Mesendoderm (in vitro differentiated cells): ENCODE measurements at regions not wholly inside any gene's neighbourhood (a gene's known extent, or its start where the extent isn't known, plus 50 kb on each side); places are given as distances from the start of the nearest gene placed in this dataset.

Source experiments
- DNase-seq: peaks from one replicate; pipeline ENCODE4 v3.0.0; 2013
- H2AK5ac ChIP-seq: 2 replicates; pipeline ENCODE4 v1.6.1; 2013; ENCODE audit warnings: low read length, inconsistent platforms
- H2BK120ac ChIP-seq: 2 replicates; pipeline ENCODE4 v1.6.1; 2013; ENCODE audit warnings: low read depth, mild to moderate bottlenecking, low read length, moderate library complexity, mixed read lengths
- H2BK15ac ChIP-seq: replicated peaks from 2 replicates; pipeline ENCODE4 v1.6.1; 2013; ENCODE audit warnings: low read depth, mild to moderate bottlenecking, moderate library complexity
- H2BK5ac ChIP-seq: 2 replicates; pipeline ENCODE4 v1.6.1; 2013; ENCODE audit warnings: low read length, inconsistent platforms
- H3K18ac ChIP-seq: 2 replicates; pipeline ENCODE4 v1.6.1; 2013; ENCODE audit warnings: mild to moderate bottlenecking, low read length, mixed read lengths
- H3K23ac ChIP-seq: one replicate; pipeline ENCODE4 v1.6.1; 2013; ENCODE audit warnings: low read length
- H3K27ac ChIP-seq: 2 replicates; pipeline ENCODE4 v1.5.1; 2013; ENCODE audit warnings: low read depth, mild to moderate bottlenecking, inconsistent platforms, low read length, moderate library complexity
- H3K27me3 ChIP-seq: 2 replicates; pipeline ENCODE4 v1.6.1; 2013; ENCODE audit warnings: low read length, control low read depth, mild to moderate bottlenecking, inconsistent platforms; ENCODE audit not compliant: insufficient read depth, poor library complexity
- H3K36me3 ChIP-seq: 2 replicates; pipeline ENCODE4 v1.6.1; 2013; ENCODE audit warnings: low read length, inconsistent platforms; ENCODE audit not compliant: control insufficient read depth, insufficient read depth
- H3K4ac ChIP-seq: one replicate; pipeline ENCODE4 v1.6.1; 2013; ENCODE audit warnings: low read depth, mild to moderate bottlenecking, low read length, moderate library complexity
- H3K4me1 ChIP-seq: 2 replicates; pipeline ENCODE4 v1.6.1; 2013; ENCODE audit warnings: low read depth, low read length, inconsistent platforms; ENCODE audit not compliant: control insufficient read depth
- H3K4me2 ChIP-seq: 2 replicates; pipeline ENCODE4 v1.6.1; 2013; ENCODE audit warnings: low read length
- H3K4me3 ChIP-seq: 2 replicates; pipeline ENCODE4 v1.5.1; 2013; ENCODE audit warnings: mild to moderate bottlenecking, low read length
- H3K56ac ChIP-seq: one replicate; pipeline ENCODE4 v1.6.1; 2013; ENCODE audit warnings: low read length
- H3K79me1 ChIP-seq: 2 replicates; pipeline ENCODE4 v1.6.1; 2013; ENCODE audit warnings: low read length, inconsistent platforms
- H3K79me2 ChIP-seq: 2 replicates; pipeline ENCODE4 v1.6.1; 2013; ENCODE audit warnings: mild to moderate bottlenecking, low read length; ENCODE audit not compliant: control insufficient read depth, insufficient read depth
- H3K9ac ChIP-seq: 2 replicates; pipeline ENCODE4 v1.6.1; 2013; ENCODE audit warnings: low read length, inconsistent platforms
- H4K5ac ChIP-seq: one replicate; pipeline ENCODE4 v1.6.1; 2013; ENCODE audit warnings: low read length
- H4K8ac ChIP-seq: one replicate; pipeline ENCODE4 v1.6.1; 2013; ENCODE audit warnings: low read depth, mild to moderate bottlenecking, control low read depth, low read length, moderate library complexity
- WGBS: extraction: QIAGEN DNeasy Blood & Tissue Kit; methylation state at CpG from one replicate; pipeline ENCODE4 v1.1.7; 2013; ENCODE audit warnings: low lambda C conversion rate, missing lambda C conversion rate; ENCODE audit not compliant: insufficient coverage; ENCODE audit errors: extremely low coverage; 5-methylcytosine and 5-hydroxymethylcytosine counted together

GRCh38 chr3:127405791-127406190 lies 117.9 kb upstream of the PRR20G start:
- Histone ChIP-seq H3K27ac (no peak overlapping the region), H2BK15ac (no peak overlapping the region), H4K8ac (no peak overlapping the region), H3K18ac (no peak overlapping the region), H2AK5ac (no peak overlapping the region), H3K4me2 (no peak overlapping the region), H3K79me2 (no peaks in the 10 kb centered on the region), H3K27me3 (no peaks in the 10 kb centered on the region), H3K79me1 (no peaks in the 10 kb centered on the region), H2BK5ac (no peak overlapping the region), H4K5ac (no peak overlapping the region), H3K4me1 (peaks cover 2% of the 10 kb centered on the region), H3K9ac (no peak overlapping the region), H3K23ac (no peak overlapping the region), H2BK120ac (no peak overlapping the region), H3K4me3 (no peak overlapping the region), H3K36me3 (no peaks in the 10 kb centered on the region), H3K56ac (no peak overlapping the region), H3K4ac (no peak overlapping the region)
- no CpG with 5 or more reads among the region's 10 CpGs for WGBS
- DNase-seq = no peak

- Histone ChIP-seq H3K27me3 (no peaks in the 10 kb centered on the region), H3K36me3 (no peaks in the 10 kb centered on the region), H3K27ac (no peak overlapping the region), H2BK120ac (no peak overlapping the region), H4K8ac (no peak overlapping the region), H3K18ac (no peak overlapping the region), H3K79me2 (no peaks in the 10 kb centered on the region), H3K79me1 (no peaks in the 10 kb centered on the region), H3K4me2 (no peak overlapping the region), H3K4me3 (no peak overlapping the region), H3K4ac (no peak overlapping the region), H3K4me1 (no peaks in the 10 kb centered on the region), H3K56ac (no peak overlapping the region), H3K9ac (no peak overlapping the region), H4K5ac (no peak overlapping the region), H3K23ac (no peak overlapping the region), H2BK5ac (no peak overlapping the region), H2BK15ac (no peak overlapping the region), H2AK5ac (no peak overlapping the region)
- no peak for DNase-seq
- no CpG with 5 or more reads among the region's 8 CpGs for WGBS
Measured at GRCh38 chr3:127405010-127405598, 117.3 kb upstream of the PRR20G start.

- WGBS = no CpG with 5 or more reads among the region's 8 CpGs
- no peak overlapping the region for H2BK5ac ChIP-seq
- no peak for DNase-seq
Measured at GRCh38 chr3:127404221-127405009, 116.6 kb upstream of the PRR20G start.

GRCh38 chr3:127403795-127404194 lies 115.9 kb upstream of the PRR20G start:
- H3K36me3 ChIP-seq = no peaks in the 10 kb centered on the region
- H3K23ac ChIP-seq = no peak overlapping the region
- H3K4me1 ChIP-seq = no peaks in the 10 kb centered on the region
- H3K56ac ChIP-seq = no peak overlapping the region
- no peak overlapping the region for H2AK5ac ChIP-seq
- no peak overlapping the region for H3K4ac ChIP-seq
- H2BK15ac ChIP-seq = no peak overlapping the region
- H2BK5ac ChIP-seq = no peak overlapping the region
- H2BK120ac ChIP-seq = no peak overlapping the region
- H3K79me1 ChIP-seq = no peaks in the 10 kb centered on the region
- H3K4me3 ChIP-seq = no peak overlapping the region
- H3K4me2 ChIP-seq = no peak overlapping the region
- H3K27me3 ChIP-seq = no peaks in the 10 kb centered on the region
- no peak overlapping the region for H4K8ac ChIP-seq
- no peak for DNase-seq
- H3K27ac ChIP-seq = no peak overlapping the region
- H3K18ac ChIP-seq = no peak overlapping the region
- no CpG with 5 or more reads among the region's 2 CpGs for WGBS
- H3K79me2 ChIP-seq = no peaks in the 10 kb centered on the region
- no peak overlapping the region for H3K9ac ChIP-seq
- no peak overlapping the region for H4K5ac ChIP-seq

More at GRCh38 chr3:127404221-127405009, 116.6 kb upstream of the PRR20G start:
- H3K4ac ChIP-seq = no peak overlapping the region
- no peak overlapping the region for H3K4me3 ChIP-seq
- H2BK15ac ChIP-seq = no peak overlapping the region
- no peak overlapping the region for H2AK5ac ChIP-seq
- no peaks in the 10 kb centered on the region for H3K4me1 ChIP-seq
- no peak overlapping the region for H3K18ac ChIP-seq
- no peak overlapping the region for H4K8ac ChIP-seq
- H3K23ac ChIP-seq = no peak overlapping the region
- H2BK120ac ChIP-seq = no peak overlapping the region
- H3K27ac ChIP-seq = no peak overlapping the region
- no peak overlapping the region for H3K56ac ChIP-seq
- H3K79me1 ChIP-seq = no peaks in the 10 kb centered on the region
- H4K5ac ChIP-seq = no peak overlapping the region
- H3K4me2 ChIP-seq = no peak overlapping the region
- no peak overlapping the region for H3K9ac ChIP-seq
- no peaks in the 10 kb centered on the region for H3K36me3 ChIP-seq
- H3K79me2 ChIP-seq = no peaks in the 10 kb centered on the region
- no peaks in the 10 kb centered on the region for H3K27me3 ChIP-seq

DNA sequence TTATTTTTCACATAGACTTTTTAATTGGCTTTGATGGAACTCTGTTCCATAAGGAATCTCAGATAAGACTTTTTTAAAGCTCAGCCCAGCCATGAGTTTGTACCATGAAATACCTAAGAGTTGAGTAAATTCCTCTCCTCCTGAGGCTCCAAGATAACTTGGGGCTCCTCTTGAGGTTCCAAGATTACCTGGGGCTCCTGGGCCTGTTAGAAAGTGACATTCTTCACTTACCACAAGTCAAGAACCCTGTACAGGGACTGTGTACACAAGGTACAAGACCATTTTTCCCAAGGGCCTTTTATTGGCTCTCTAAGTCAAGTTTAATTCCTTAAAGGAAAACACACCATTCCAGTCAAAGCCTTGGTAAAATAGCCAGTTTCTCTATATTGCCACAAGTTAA lies 111.3 kb upstream of the PRR20G start:
- no peak overlapping the region for H4K5ac ChIP-seq
- no peak overlapping the region for H3K56ac ChIP-seq
- no peaks in the 10 kb centered on the region for H3K36me3 ChIP-seq
- no peak overlapping the region for H3K4me3 ChIP-seq
- H3K9ac ChIP-seq = no peak overlapping the region
- H3K4me1 ChIP-seq = peaks cover 9% of the 10 kb centered on the region
- H3K4ac ChIP-seq = no peak overlapping the region
- no peak overlapping the region for H2BK15ac ChIP-seq
- H3K27me3 ChIP-seq = no peaks in the 10 kb centered on the region
- no peak overlapping the region for H4K8ac ChIP-seq
- H2BK120ac ChIP-seq = no peak overlapping the region
- H2AK5ac ChIP-seq = no peak overlapping the region
- no peak overlapping the region for H3K18ac ChIP-seq
- no peak overlapping the region for H3K23ac ChIP-seq
- no peak overlapping the region for H2BK5ac ChIP-seq
- no peaks in the 10 kb centered on the region for H3K79me1 ChIP-seq
- no peaks in the 10 kb centered on the region for H3K79me2 ChIP-seq
- DNase-seq = no peak
- no peak overlapping the region for H3K27ac ChIP-seq
- no peak overlapping the region for H3K4me2 ChIP-seq

DNA sequence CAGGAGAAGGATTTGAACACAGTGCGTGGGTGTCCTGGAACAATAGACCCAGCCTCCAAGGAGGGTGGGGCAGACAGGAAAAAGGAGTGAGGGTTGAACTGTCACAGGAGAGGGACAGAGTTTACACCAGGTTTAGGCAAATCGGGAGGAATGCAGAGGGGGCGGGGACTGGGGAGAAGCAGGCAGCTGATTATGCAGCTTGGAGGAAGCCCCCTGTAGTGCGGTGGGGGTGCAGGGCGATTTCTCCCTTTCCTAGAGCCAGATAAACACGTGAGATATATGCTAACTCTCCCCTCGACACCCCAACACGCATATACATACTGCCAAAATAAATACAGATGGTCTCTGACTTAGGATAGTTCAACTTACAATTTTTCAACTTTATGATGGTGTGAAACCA lies 108.6 kb upstream of the PRR20G start:
- no peak overlapping the region for H4K5ac ChIP-seq
- H3K9ac ChIP-seq = no peak overlapping the region
- no peaks in the 10 kb centered on the region for H3K36me3 ChIP-seq
- H2AK5ac ChIP-seq = no peak overlapping the region
- H4K8ac ChIP-seq = no peak overlapping the region
- no peak overlapping the region for H2BK5ac ChIP-seq
- H2BK120ac ChIP-seq = no peak overlapping the region
- no peak overlapping the region for H3K4me2 ChIP-seq
- H3K4me3 ChIP-seq = no peak overlapping the region
- no peak overlapping the region for H3K4ac ChIP-seq
- no peak overlapping the region for H3K18ac ChIP-seq
- H3K56ac ChIP-seq = no peak overlapping the region
- WGBS = no CpG with 5 or more reads among the region's 8 CpGs
- H3K79me2 ChIP-seq = no peaks in the 10 kb centered on the region
- H3K79me1 ChIP-seq = no peaks in the 10 kb centered on the region
- H3K4me1 ChIP-seq = peaks cover 9% of the 10 kb centered on the region
- no peak overlapping the region for H3K23ac ChIP-seq
- DNase-seq = peak; percentile 90
- H2BK15ac ChIP-seq = no peak overlapping the region
- H3K27ac ChIP-seq = no peak overlapping the region
- H3K27me3 ChIP-seq = no peaks in the 10 kb centered on the region
